ENCODE measurements at regions not wholly inside any gene's neighbourhood (a gene's known extent, or its start where the extent isn't known, plus 50 kb on each side); places are given as distances from the start of the nearest gene placed in this dataset.

DNA sequence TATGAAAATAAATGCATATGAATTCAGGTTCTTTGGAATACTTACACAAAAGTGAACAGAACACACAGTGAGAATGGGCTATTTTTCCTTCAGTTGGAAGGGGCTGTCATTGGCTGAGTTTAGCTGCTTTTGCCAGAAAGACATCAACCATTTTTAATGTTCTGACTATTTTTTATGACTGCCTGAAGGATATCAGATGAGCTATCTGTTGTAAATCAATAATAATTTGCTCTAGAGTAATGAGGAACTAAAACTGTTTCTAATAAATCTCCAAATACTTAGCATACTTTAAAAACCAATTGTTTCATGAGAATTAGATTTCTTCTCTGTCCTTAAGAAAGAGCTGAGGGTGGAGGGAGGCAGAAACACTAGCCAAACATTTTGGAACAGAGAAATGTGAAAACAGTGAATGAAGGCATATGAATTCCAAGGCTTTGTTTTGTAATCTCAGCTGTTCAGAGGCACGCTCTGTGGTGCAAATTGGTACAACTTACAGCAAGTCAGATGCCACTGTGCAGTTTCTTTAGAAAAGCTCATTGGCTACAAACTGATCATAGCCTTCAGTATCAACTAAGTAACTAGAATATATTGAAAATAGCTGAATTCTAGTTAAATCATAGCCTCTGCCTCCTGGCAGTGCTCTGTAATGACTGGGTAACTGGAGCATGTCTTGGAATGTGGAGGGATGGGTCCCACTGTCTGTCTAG lies 228.9 kb upstream of the JAG1 start:
- TF ChIP-seq POLR2A (IDR thresholded peaks at IDR 0.05; ENCODE audit: low read length) = no peak
- TF ChIP-seq GATA1 (IDR thresholded peaks at IDR 0.05; ENCODE audit: low read depth, low read length) = no peak
